Trophoblast cell (in vitro differentiated cells and primary cell): ENCODE measurements at regions not wholly inside any gene's neighbourhood (a gene's known extent, or its start where the extent isn't known, plus 50 kb on each side); places are given as distances from the start of the nearest gene placed in this dataset.
A peak's percentile ranks its signal among the peaks of the same experiment; 100 is the strongest.

Source experiments
- DNase-seq, 2 donors: peaks; one replicate each; pipeline ENCODE4 v3.0.0-alpha.2; 2016
- H2AFZ ChIP-seq: 2 replicates; pipeline ENCODE4 v1.6.1; 2013; ENCODE audit warnings: low read length, moderate library complexity, mild to moderate bottlenecking; ENCODE audit not compliant: insufficient read depth, poor library complexity
- H2AK5ac ChIP-seq: 2 replicates; pipeline ENCODE4 v1.6.1; 2013; ENCODE audit warnings: mild to moderate bottlenecking, low read length
- H2BK120ac ChIP-seq: 2 replicates; pipeline ENCODE4 v1.6.1; 2013; ENCODE audit warnings: low read length, mild to moderate bottlenecking, moderate library complexity; ENCODE audit not compliant: insufficient read depth, poor library complexity
- H2BK12ac ChIP-seq: 2 replicates; pipeline ENCODE4 v1.6.1; 2013; ENCODE audit warnings: mild to moderate bottlenecking, low read length, moderate library complexity
- H2BK5ac ChIP-seq: 2 replicates; pipeline ENCODE4 v1.6.1; 2013; ENCODE audit warnings: low read length, low read depth, moderate library complexity, mild to moderate bottlenecking; ENCODE audit not compliant: poor library complexity
- H3K14ac ChIP-seq: 2 replicates; pipeline ENCODE4 v1.6.1; 2013; ENCODE audit warnings: mild to moderate bottlenecking, low read length
- H3K18ac ChIP-seq: 2 replicates; pipeline ENCODE4 v1.6.1; 2013; ENCODE audit warnings: mild to moderate bottlenecking, low read length
- H3K23ac ChIP-seq: 2 replicates; pipeline ENCODE4 v1.6.1; 2013; ENCODE audit warnings: low read length
- H3K27ac ChIP-seq: 2 replicates; pipeline ENCODE4 v1.5.1; 2013; ENCODE audit warnings: low read depth, mild to moderate bottlenecking, inconsistent platforms, low read length, moderate library complexity
- H3K27me3 ChIP-seq: 2 replicates; pipeline ENCODE4 v1.6.1; 2013; ENCODE audit warnings: inconsistent platforms, mild to moderate bottlenecking, low read length, moderate library complexity; ENCODE audit not compliant: insufficient read depth
- H3K36me3 ChIP-seq, 2 experiments: 1 replicate in 1 of 2; 2 replicates in 1 of 2; pipeline ENCODE4 v1.6.1; 2013; ENCODE audit warnings: low read length in 2 of 2, mild to moderate bottlenecking in 2 of 2, moderate library complexity in 1 of 2; ENCODE audit not compliant: insufficient read depth in 2 of 2, control insufficient read depth in 1 of 2
- H3K4ac ChIP-seq: 2 replicates; pipeline ENCODE4 v1.6.1; 2013; ENCODE audit warnings: low read depth, mild to moderate bottlenecking, low read length, moderate library complexity
- H3K4me1 ChIP-seq, 2 experiments: 1 replicate in 1 of 2; 2 replicates in 1 of 2; pipeline ENCODE4 v1.6.1; 2013; ENCODE audit warnings: low read length in 2 of 2, mild to moderate bottlenecking in 2 of 2, moderate library complexity in 1 of 2; ENCODE audit not compliant: insufficient read depth in 2 of 2, control insufficient read depth in 1 of 2
- H3K4me2 ChIP-seq: 2 replicates; pipeline ENCODE4 v1.6.1; 2013; ENCODE audit warnings: inconsistent platforms, mild to moderate bottlenecking, low read length, moderate library complexity
- H3K4me3 ChIP-seq: 2 replicates; pipeline ENCODE4 v1.5.1; 2013; ENCODE audit warnings: mild to moderate bottlenecking, low read depth, low read length, inconsistent platforms
- H3K79me1 ChIP-seq: one replicate; pipeline ENCODE4 v1.6.1; 2013; ENCODE audit warnings: low read length
- H3K79me2 ChIP-seq: 2 replicates; pipeline ENCODE4 v1.6.1; 2013; ENCODE audit warnings: low read length, mild to moderate bottlenecking; ENCODE audit not compliant: control insufficient read depth, insufficient read depth, poor library complexity
- H3K9ac ChIP-seq: 2 replicates; pipeline ENCODE4 v1.6.1; 2013; ENCODE audit warnings: mild to moderate bottlenecking, low read length
- H3K9me3 ChIP-seq: 2 replicates; pipeline ENCODE4 v1.6.1; 2013; ENCODE audit warnings: low read depth, mild to moderate bottlenecking, control low read depth, inconsistent platforms, low read length; ENCODE audit not compliant: insufficient read depth
- H4K12ac ChIP-seq: 2 replicates; pipeline ENCODE4 v1.6.1; 2013; ENCODE audit warnings: low read depth, mild to moderate bottlenecking, low read length, moderate library complexity
- H4K8ac ChIP-seq: 2 replicates; pipeline ENCODE4 v1.6.1; 2013; ENCODE audit warnings: low read depth, mild to moderate bottlenecking, low read length, moderate library complexity
- H4K91ac ChIP-seq: one replicate; pipeline ENCODE4 v1.6.1; 2013; ENCODE audit warnings: low read depth, mild to moderate bottlenecking, low read length, moderate library complexity
- WGBS: extraction: QIAGEN DNeasy Blood & Tissue Kit; methylation state at CpG from one replicate; pipeline ENCODE4 v1.1.7; 2013; ENCODE audit warnings: missing lambda C conversion rate; ENCODE audit not compliant: insufficient read length, insufficient coverage; ENCODE audit errors: extremely low coverage; 5-methylcytosine and 5-hydroxymethylcytosine counted together

DNA sequence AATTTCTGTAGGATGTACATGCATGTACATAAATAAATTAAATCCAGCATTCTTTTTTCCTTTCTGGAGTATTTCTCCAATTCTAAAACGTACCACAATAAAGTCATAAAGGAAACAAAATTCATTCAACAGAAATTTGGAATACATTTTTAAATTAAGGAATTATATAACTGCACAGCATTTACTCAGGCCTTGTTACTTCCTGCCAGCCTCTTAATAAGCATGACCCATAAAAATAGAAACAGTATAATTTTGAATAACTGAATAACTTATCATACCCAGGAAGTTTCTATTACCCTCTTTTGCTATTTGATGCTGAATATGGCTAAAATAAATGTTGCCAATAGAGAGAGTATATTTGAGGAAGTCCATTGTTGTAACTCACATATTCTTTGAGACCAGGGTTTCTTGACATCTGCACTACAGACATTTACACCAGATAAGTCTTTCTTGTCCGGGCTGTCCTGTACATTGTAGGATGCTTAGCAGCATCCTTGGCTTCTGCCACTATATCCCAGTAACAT, 178.2 kb downstream of the KLF12 start:
- H3K4me2 ChIP-seq, result no peak overlapping the region
- H4K91ac ChIP-seq, result no peak overlapping the region
- no peak overlapping the region for H4K8ac ChIP-seq
- H3K4ac ChIP-seq, result no peak overlapping the region
- no peaks in the 10 kb centered on the region for H3K4me1 ChIP-seq
- H3K14ac ChIP-seq, result no peak overlapping the region
- H3K9ac ChIP-seq, result no peak overlapping the region
- H4K12ac ChIP-seq, result no peak overlapping the region
- WGBS, result no CpG with 5 or more reads among the region's 2 CpGs
- H3K36me3 ChIP-seq, result no peaks in the 10 kb centered on the region
- H2BK120ac ChIP-seq, result no peak overlapping the region
- H3K79me2 ChIP-seq, result no peaks in the 10 kb centered on the region
- H3K27ac ChIP-seq, result no peak overlapping the region
- H2AFZ ChIP-seq, result no peak overlapping the region
- DNase-seq, result no peak
- no peak overlapping the region for H2BK5ac ChIP-seq
- no peak overlapping the region for H3K18ac ChIP-seq
- no peak overlapping the region for H2AK5ac ChIP-seq
- H3K27me3 ChIP-seq, result no peaks in the 10 kb centered on the region
- H3K79me1 ChIP-seq, result no peaks in the 10 kb centered on the region
- no peak overlapping the region for H3K23ac ChIP-seq
- H2BK12ac ChIP-seq, result no peak overlapping the region
- H3K9me3 ChIP-seq, result no peaks in the 10 kb centered on the region
- no peak overlapping the region for H3K4me3 ChIP-seq

- Histone ChIP-seq H3K36me3 (no peaks in the 10 kb centered on the region), H3K9me3 (no peaks in the 10 kb centered on the region), H2AK5ac (no peak overlapping the region), H3K79me2 (no peaks in the 10 kb centered on the region), H2AFZ (no peak overlapping the region), H2BK5ac (no peak overlapping the region), H4K8ac (no peak overlapping the region), H3K79me1 (no peaks in the 10 kb centered on the region), H4K12ac (no peak overlapping the region), H4K91ac (no peak overlapping the region), H3K9ac (no peak overlapping the region), H3K4me3 (no peak overlapping the region), H3K4me1 (no peaks in the 10 kb centered on the region), H2BK12ac (no peak overlapping the region), H3K23ac (no peak overlapping the region), H3K18ac (no peak overlapping the region), H3K27me3 (no peaks in the 10 kb centered on the region), H3K27ac (no peak overlapping the region), H3K14ac (no peak overlapping the region), H2BK120ac (no peak overlapping the region), H3K4ac (no peak overlapping the region), H3K4me2 (no peak overlapping the region)
- DNase-seq, result no peak
- no CpG with 5 or more reads among the region's 1 CpG for WGBS
Observed at GRCh38 chr13:73954808-73955207, 179.4 kb downstream of the KLF12 start.

DNA sequence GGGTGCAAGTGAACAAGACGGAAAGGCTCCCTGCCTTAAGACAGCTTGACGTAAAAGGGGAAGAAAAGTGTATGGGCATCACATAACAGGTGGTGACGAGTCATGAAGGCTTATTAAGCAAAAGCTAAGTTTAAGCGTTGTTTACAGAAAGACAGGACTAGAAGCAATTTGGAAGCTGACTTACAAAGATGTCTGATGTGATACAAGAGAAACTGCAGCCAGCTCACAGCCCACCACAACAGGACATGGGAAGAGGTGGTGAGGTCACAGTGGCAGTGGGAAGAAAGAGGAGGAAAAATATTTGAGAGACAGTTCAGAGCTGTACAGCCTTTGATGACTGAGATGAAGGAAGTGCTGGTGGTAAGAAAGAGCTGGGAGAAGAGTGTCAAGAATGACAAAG, 181.6 kb downstream of the KLF12 start:
- H3K9me3 ChIP-seq, result no peaks in the 10 kb centered on the region
- H3K79me1 ChIP-seq, result no peaks in the 10 kb centered on the region
- H3K79me2 ChIP-seq, result no peaks in the 10 kb centered on the region
- H3K4me3 ChIP-seq, result no peak overlapping the region
- no peak overlapping the region for H3K18ac ChIP-seq
- H4K8ac ChIP-seq, result no peak overlapping the region
- H3K27ac ChIP-seq, result no peak overlapping the region
- no CpG with 5 or more reads among the region's 4 CpGs for WGBS
- no peak overlapping the region for H2BK120ac ChIP-seq
- no peaks in the 10 kb centered on the region for H3K36me3 ChIP-seq
- H4K91ac ChIP-seq, result no peak overlapping the region
- H2BK5ac ChIP-seq, result no peak overlapping the region
- H2BK12ac ChIP-seq, result no peak overlapping the region
- peak in 1 of 2 donors; percentile 2 for DNase-seq
- H3K27me3 ChIP-seq, result no peaks in the 10 kb centered on the region
- no peak overlapping the region for H3K23ac ChIP-seq
- H4K12ac ChIP-seq, result no peak overlapping the region
- no peak overlapping the region for H2AK5ac ChIP-seq
- H3K4me1 ChIP-seq, result no peaks in the 10 kb centered on the region
- H2AFZ ChIP-seq, result no peak overlapping the region
- no peak overlapping the region for H3K9ac ChIP-seq
- no peak overlapping the region for H3K4me2 ChIP-seq
- H3K4ac ChIP-seq, result no peak overlapping the region
- H3K14ac ChIP-seq, result no peak overlapping the region

GRCh38 chr13:73948848-73949529, 185.2 kb downstream of the KLF12 start:
- no peak overlapping the region for H3K4ac ChIP-seq
- H2AK5ac ChIP-seq, result no peak overlapping the region
- WGBS, result no CpG with 5 or more reads among the region's 1 CpG
- no peak overlapping the region for H3K23ac ChIP-seq
- H2BK120ac ChIP-seq, result no peak overlapping the region
- no peak overlapping the region for H4K8ac ChIP-seq
- H3K18ac ChIP-seq, result no peak overlapping the region
- H3K36me3 ChIP-seq, result no peaks in the 10 kb centered on the region
- no peak overlapping the region for H3K4me3 ChIP-seq
- H2BK12ac ChIP-seq, result no peak overlapping the region
- H3K27ac ChIP-seq, result no peak overlapping the region
- H3K79me1 ChIP-seq, result no peaks in the 10 kb centered on the region
- no peak overlapping the region for H2AFZ ChIP-seq
- H4K91ac ChIP-seq, result no peak overlapping the region
- no peak overlapping the region for H3K14ac ChIP-seq
- H3K79me2 ChIP-seq, result no peaks in the 10 kb centered on the region
- H3K9me3 ChIP-seq, result no peaks in the 10 kb centered on the region
- no peak overlapping the region for H3K9ac ChIP-seq
- H3K4me2 ChIP-seq, result no peak overlapping the region
- no peak overlapping the region for H2BK5ac ChIP-seq
- H3K4me1 ChIP-seq, result no peaks in the 10 kb centered on the region
- H3K27me3 ChIP-seq, result no peaks in the 10 kb centered on the region
- no peak for DNase-seq
- H4K12ac ChIP-seq, result no peak overlapping the region
